SK-N-SH (cell line): ENCODE measurements at regions not wholly inside any gene's neighbourhood (a gene's known extent, or its start where the extent isn't known, plus 50 kb on each side); places are given as distances from the start of the nearest gene placed in this dataset.

Experiments used
- CTCF ChIA-PET: fragments of 300-600, 350-600 bp; formaldehyde crosslinking; extraction: SDS; loops from one replicate; lab custom pipeline; 2021; lab: Yijun Ruan, JAX
- POLR2A ChIA-PET: fragments of 350-600 bp; sonication (Branson Sonifier 250); formaldehyde crosslinking; extraction: SDS; loops from one replicate; lab custom pipeline; 2020; ENCODE audit warnings: antibody characterized with exemption, inconsistent platforms; lab: Yijun Ruan, JAX
- DNase-seq: peaks from one replicate; pipeline ENCODE4 v3.0.0; 2012
- H2AFZ ChIP-seq: fragments of 200-600 bp; sonication (generic); 2 replicates; pipeline ENCODE4 v1.8.1; 2016; ENCODE audit warnings: antibody characterized with exemption, mild to moderate bottlenecking, low read depth
- H3F3A ChIP-seq: fragments of 200-600 bp; sonication (generic); replicated peaks from 2 replicates; pipeline ENCODE3; 2016; ENCODE audit warnings: antibody characterized with exemption, mild to moderate bottlenecking; ENCODE audit not compliant: insufficient read depth
- H3K27ac ChIP-seq, 2 experiments: fragments of 200-500 bp in 1 of 2; fragments of 200-600 bp in 1 of 2; sonication (Bioruptor generic) in 1 of 2; sonication (generic), shearing (Covaris generic) in 1 of 2; 2 replicates each; pipeline versions ENCODE4 v1.5.1 to v1.6.1; 2014 to 2016; ENCODE audit warnings: low read depth in 2 of 2, inconsistent platforms in 1 of 2, low read length in 1 of 2, mild to moderate bottlenecking in 1 of 2, mixed read lengths in 1 of 2
- H3K27me3 ChIP-seq: fragments of 200-600 bp; sonication (generic), shearing (Covaris generic); 2 replicates; pipeline ENCODE4 v1.6.1; 2016; ENCODE audit warnings: mixed run types; ENCODE audit not compliant: insufficient read depth
- H3K36me3 ChIP-seq, 2 experiments: fragments of 200-500 bp in 1 of 2; fragments of 200-600 bp in 1 of 2; sonication (Bioruptor generic) in 1 of 2; sonication (generic) in 1 of 2; replicated peaks in 1 of 2; 2 replicates each; pipeline versions ENCODE3 to v1.5.1; 2014 to 2016; ENCODE audit warnings: low read length in 1 of 2, mild to moderate bottlenecking in 1 of 2; ENCODE audit not compliant: insufficient read depth in 2 of 2, control insufficient read depth in 1 of 2
- H3K4me1 ChIP-seq, 2 experiments: fragments of 200-500 bp in 1 of 2; fragments of 200-600 bp in 1 of 2; sonication (Bioruptor generic) in 1 of 2; sonication (generic), shearing (Covaris generic) in 1 of 2; 2 replicates each; pipeline versions ENCODE4 v1.5.1 to v1.6.1; 2014 to 2016; ENCODE audit warnings: low read depth in 1 of 2, low read length in 1 of 2, mixed run types in 1 of 2; ENCODE audit not compliant: insufficient read depth in 2 of 2, control insufficient read depth in 1 of 2
- H3K4me2 ChIP-seq: fragments of 200-600 bp; sonication (generic), shearing (Covaris generic); 2 replicates; pipeline ENCODE4 v1.6.1; 2017; ENCODE audit warnings: mixed run types
- H3K4me3 ChIP-seq, 2 experiments: fragments of 200-500 bp in 1 of 2; fragments of 200-600 bp in 1 of 2; sonication (Bioruptor generic) in 1 of 2; sonication (generic), shearing (Covaris generic) in 1 of 2; 2 replicates each; pipeline versions ENCODE4 v1.5.1 to v1.8.1; 2014 to 2016; ENCODE audit warnings: low read depth in 2 of 2, inconsistent platforms in 1 of 2, low read length in 1 of 2, mild to moderate bottlenecking in 1 of 2, mixed read lengths in 1 of 2, moderate library complexity in 1 of 2
- H3K79me2 ChIP-seq: fragments of 200-600 bp; sonication (generic); 2 replicates; pipeline ENCODE4 v1.8.1; 2017; ENCODE audit warnings: mild to moderate bottlenecking; ENCODE audit not compliant: insufficient read depth
- H3K9ac ChIP-seq: fragments of 200-600 bp; sonication (generic); 2 replicates; pipeline ENCODE4 v1.6.1; 2017; ENCODE audit warnings: mixed run types
- H3K9me2 ChIP-seq: fragments of 200-600 bp; sonication (generic); 2 replicates; pipeline ENCODE4 v1.6.1; 2017; ENCODE audit warnings: mixed run types
- H3K9me3 ChIP-seq: fragments of 200-600 bp; sonication (generic); 2 replicates; pipeline ENCODE4 v1.6.1; 2017; ENCODE audit warnings: mixed run types, mild to moderate bottlenecking, moderate library complexity
- H4K20me1 ChIP-seq: fragments of 200-600 bp; sonication (generic); 2 replicates; pipeline ENCODE4 v1.6.1; 2017; ENCODE audit warnings: mild to moderate bottlenecking, mixed run types; ENCODE audit not compliant: insufficient read depth
- EP300 ChIP-seq, 2 experiments: IDR thresholded peaks; 2 replicates each; pipeline versions ENCODE4 v1.4.0 to v1.6.1; 2012; ENCODE audit warnings: borderline replicate concordance in 1 of 2, low read depth in 1 of 2, low read length in 1 of 2
- FOSL2 ChIP-seq: IDR thresholded peaks from 2 replicates; pipeline ENCODE4 v1.4.0; 2012; ENCODE audit warnings: low read depth, mild to moderate bottlenecking, moderate library complexity, borderline replicate concordance
- GABPA ChIP-seq: IDR thresholded peaks from 2 replicates; pipeline ENCODE4 v1.4.0; 2012; ENCODE audit warnings: low read depth, mild to moderate bottlenecking
- TEAD4 ChIP-seq: IDR thresholded peaks from 2 replicates; pipeline ENCODE4 v1.4.0; 2012; ENCODE audit warnings: mild to moderate bottlenecking, borderline replicate concordance; ENCODE audit not compliant: insufficient read depth
- WGBS: methylation state at CpG from one replicate; pipeline ENCODE4 v1.1.6; 2017; ENCODE audit warnings: low lambda C conversion rate; 5-methylcytosine and 5-hydroxymethylcytosine counted together
- TF ChIP-seq, protein P1 (sequence below): IDR thresholded peaks from 2 replicates; pipeline ENCODE4 v1.6.1; 2012; ENCODE audit warnings: mild to moderate bottlenecking, low read depth, low read length, moderate library complexity
- TF ChIP-seq, protein P2 (sequence below): IDR thresholded peaks from 2 replicates; pipeline ENCODE4 v1.4.0; 2012; ENCODE audit warnings: low read depth, borderline replicate concordance

DNA sequence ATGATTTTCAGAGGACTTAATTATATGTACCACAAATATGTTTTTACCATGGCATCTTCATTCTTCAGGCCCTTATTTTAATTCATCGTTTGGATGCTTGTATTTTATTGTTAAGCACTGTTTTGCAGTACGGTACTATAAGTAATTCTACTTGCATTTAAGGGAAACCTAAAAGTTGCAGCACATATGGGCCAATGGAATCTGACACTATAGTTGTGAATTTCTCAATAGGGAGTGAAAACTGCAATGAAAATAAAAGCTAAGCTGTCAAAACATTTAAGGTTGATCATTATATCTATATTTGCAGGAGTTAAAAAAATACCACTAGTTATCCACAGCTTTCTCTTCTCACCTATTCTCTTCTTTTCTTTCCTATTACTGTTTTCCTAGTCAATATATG is 1071.8 kb downstream of the MAT2B start:
- no peak for DNase-seq
- no peaks in the 10 kb centered on the region for H3K36me3 ChIP-seq
- H3K4me1 ChIP-seq: peaks cover 0 to 18% of the 10 kb centered on the region in 2 experiments; a peak in 1 of 4 replicates
- H3K27ac ChIP-seq: peak overlapping the region in 1 of 2 experiments; percentile 100; a peak in 2 of 4 replicates
- 39% methylated on average over 2 of the region's 2 CpGs for WGBS
- no peaks in the 10 kb centered on the region for H3K9me3 ChIP-seq
- H3F3A ChIP-seq: no peaks in the 10 kb centered on the region
- H3K9ac ChIP-seq: no peak overlapping the region
- H2AFZ ChIP-seq: no peak overlapping the region
- no peaks in the 10 kb centered on the region for H3K79me2 ChIP-seq
- ChIA-PET CTCF (interaction anchor here (0.7 to 3.6 kb wide), 2 partner anchors 73 to 96 kb away, joined by 3 to 20 read pairs; no protein-coding TSS in a partner anchor), POLR2A (no interaction called here)
- no peak overlapping the region for H3K4me3 ChIP-seq
- H3K9me2 ChIP-seq: no peaks in the 10 kb centered on the region
- H4K20me1 ChIP-seq: no peaks in the 10 kb centered on the region
- H3K4me2 ChIP-seq: no peak overlapping the region
- H3K27me3 ChIP-seq: no peaks in the 10 kb centered on the region
- TF ChIP-seq, protein P1, sequence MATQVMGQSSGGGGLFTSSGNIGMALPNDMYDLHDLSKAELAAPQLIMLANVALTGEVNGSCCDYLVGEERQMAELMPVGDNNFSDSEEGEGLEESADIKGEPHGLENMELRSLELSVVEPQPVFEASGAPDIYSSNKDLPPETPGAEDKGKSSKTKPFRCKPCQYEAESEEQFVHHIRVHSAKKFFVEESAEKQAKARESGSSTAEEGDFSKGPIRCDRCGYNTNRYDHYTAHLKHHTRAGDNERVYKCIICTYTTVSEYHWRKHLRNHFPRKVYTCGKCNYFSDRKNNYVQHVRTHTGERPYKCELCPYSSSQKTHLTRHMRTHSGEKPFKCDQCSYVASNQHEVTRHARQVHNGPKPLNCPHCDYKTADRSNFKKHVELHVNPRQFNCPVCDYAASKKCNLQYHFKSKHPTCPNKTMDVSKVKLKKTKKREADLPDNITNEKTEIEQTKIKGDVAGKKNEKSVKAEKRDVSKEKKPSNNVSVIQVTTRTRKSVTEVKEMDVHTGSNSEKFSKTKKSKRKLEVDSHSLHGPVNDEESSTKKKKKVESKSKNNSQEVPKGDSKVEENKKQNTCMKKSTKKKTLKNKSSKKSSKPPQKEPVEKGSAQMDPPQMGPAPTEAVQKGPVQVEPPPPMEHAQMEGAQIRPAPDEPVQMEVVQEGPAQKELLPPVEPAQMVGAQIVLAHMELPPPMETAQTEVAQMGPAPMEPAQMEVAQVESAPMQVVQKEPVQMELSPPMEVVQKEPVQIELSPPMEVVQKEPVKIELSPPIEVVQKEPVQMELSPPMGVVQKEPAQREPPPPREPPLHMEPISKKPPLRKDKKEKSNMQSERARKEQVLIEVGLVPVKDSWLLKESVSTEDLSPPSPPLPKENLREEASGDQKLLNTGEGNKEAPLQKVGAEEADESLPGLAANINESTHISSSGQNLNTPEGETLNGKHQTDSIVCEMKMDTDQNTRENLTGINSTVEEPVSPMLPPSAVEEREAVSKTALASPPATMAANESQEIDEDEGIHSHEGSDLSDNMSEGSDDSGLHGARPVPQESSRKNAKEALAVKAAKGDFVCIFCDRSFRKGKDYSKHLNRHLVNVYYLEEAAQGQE: no peak
- TF ChIP-seq, protein P2, sequence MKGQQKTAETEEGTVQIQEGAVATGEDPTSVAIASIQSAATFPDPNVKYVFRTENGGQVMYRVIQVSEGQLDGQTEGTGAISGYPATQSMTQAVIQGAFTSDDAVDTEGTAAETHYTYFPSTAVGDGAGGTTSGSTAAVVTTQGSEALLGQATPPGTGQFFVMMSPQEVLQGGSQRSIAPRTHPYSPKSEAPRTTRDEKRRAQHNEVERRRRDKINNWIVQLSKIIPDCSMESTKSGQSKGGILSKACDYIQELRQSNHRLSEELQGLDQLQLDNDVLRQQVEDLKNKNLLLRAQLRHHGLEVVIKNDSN: no peak
- no peak for TF ChIP-seq TEAD4

DNA sequence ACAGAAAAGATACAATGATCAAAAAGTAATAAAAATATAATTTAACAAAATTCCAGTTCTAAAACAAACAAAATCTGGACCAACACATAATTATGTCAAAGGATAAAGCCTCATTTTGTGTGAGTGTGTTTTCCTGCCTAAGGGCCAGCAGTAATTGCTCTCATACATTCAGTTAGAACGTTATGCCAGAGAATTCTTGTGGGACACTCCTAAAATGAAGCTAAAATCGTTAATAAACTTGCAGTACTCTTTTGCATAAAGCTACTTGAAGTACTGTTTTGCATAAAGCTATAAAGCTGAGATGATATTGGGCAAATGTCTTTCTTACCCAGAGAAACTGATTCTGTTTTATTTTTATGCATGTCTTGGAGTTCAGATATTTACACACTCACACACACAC is 1072.3 kb downstream of the MAT2B start:
- Histone ChIP-seq H3K9ac (no peak overlapping the region), H4K20me1 (no peaks in the 10 kb centered on the region), H3K27me3 (no peaks in the 10 kb centered on the region), H3K4me3 (no peak overlapping the region), H3K4me2 (no peak overlapping the region), H3K9me3 (no peaks in the 10 kb centered on the region), H2AFZ (no peak overlapping the region), H3K27ac (peak overlapping the region; percentile 25 to 100; a peak in 3 of 4 replicates), H3K36me3 (no peaks in the 10 kb centered on the region), H3K4me1 (peaks cover 0 to 21% of the 10 kb centered on the region in 2 experiments; a peak in 2 of 4 replicates), H3K79me2 (no peaks in the 10 kb centered on the region), H3K9me2 (no peaks in the 10 kb centered on the region), H3F3A (no peaks in the 10 kb centered on the region)
- WGBS: 25% methylated on average over 2 of the region's 2 CpGs
- ChIA-PET CTCF (interaction anchor here (0.7 to 3.6 kb wide), 2 partner anchors 74 to 95 kb away, joined by 3 to 20 read pairs; no protein-coding TSS in a partner anchor), POLR2A (interaction anchor here (0.6 kb wide), 1 partner anchor 57 kb away, joined by 3 read pairs; no protein-coding TSS in a partner anchor)
- TF ChIP-seq EP300 (IDR thresholded peaks at IDR 0.05; ENCODE audit: borderline replicate concordance in 1 of 2, low read depth in 1 of 2, low read length in 1 of 2): peak in 1 of 2 experiments; percentile 63; a peak in 2 of 4 replicates
- no peak for TF ChIP-seq FOSL2
- TF ChIP-seq GABPA: no peak
- no peak for DNase-seq
